ENCODE measurements at regions not wholly inside any gene's neighbourhood (a gene's known extent, or its start where the extent isn't known, plus 50 kb on each side); places are given as distances from the start of the nearest gene placed in this dataset.

- DNase-seq (ENCODE audit: low read depth), result no peak
- H3K9ac ChIP-seq (ENCODE audit: low read length), result no peak overlapping the region
- no peak for FAIRE-seq
- no peaks in the 10 kb centered on the region for H3K36me3 Mint-ChIP-seq (ENCODE audit: low read depth, unreplicated experiment)
- no peaks in the 10 kb centered on the region for H3K27me3 Mint-ChIP-seq (ENCODE audit: low read depth, unreplicated experiment)
- no peak overlapping the region for H3K4me2 ChIP-seq (ENCODE audit: low read length)
- TF ChIP-seq CTCF (IDR thresholded peaks at IDR 0.05; ENCODE audit: insufficient read depth, low read depth, low read length) (no peak), EZH2 (IDR thresholded peaks at IDR 0.05; ENCODE audit: insufficient read depth, low read length) (no peak)
- peaks cover 8% of the 10 kb centered on the region for H3K4me1 ChIP-seq (ENCODE audit: insufficient read depth, low read length)
- H3K79me2 ChIP-seq (ENCODE audit: insufficient read depth, low read length), result no peaks in the 10 kb centered on the region
- H3K4me3 Mint-ChIP-seq (ENCODE audit: unreplicated experiment), result no peak overlapping the region
- no peak overlapping the region for H3K27ac Mint-ChIP-seq (ENCODE audit: unreplicated experiment)
- H3K36me3 ChIP-seq (ENCODE audit: insufficient read depth, low read length), result no peaks in the 10 kb centered on the region
- H3K9me3 ChIP-seq (ENCODE audit: insufficient read depth, low read depth, low read length), result no peaks in the 10 kb centered on the region
- H4K20me1 ChIP-seq (ENCODE audit: insufficient read depth, low read length), result no peaks in the 10 kb centered on the region
- H2AFZ ChIP-seq (ENCODE audit: low read depth, low read length), result no peak overlapping the region
- no peak overlapping the region for H3K27ac ChIP-seq (ENCODE audit: low read depth, low read length)
- H3K27me3 ChIP-seq (ENCODE audit: insufficient read depth, low read length), result no peaks in the 10 kb centered on the region
- H3K9me3 Mint-ChIP-seq (ENCODE audit: unreplicated experiment), result no peaks in the 10 kb centered on the region
- no peak overlapping the region for H3K4me3 ChIP-seq (ENCODE audit: insufficient read depth, low read depth, low read length)
- peaks cover 2% of the 10 kb centered on the region for H3K4me1 Mint-ChIP-seq (ENCODE audit: low read depth, unreplicated experiment)
Measured at GRCh38 chr5:67451640-67452279, 255.2 kb upstream of the CD180 start.

- Histone ChIP-seq H3K36me3 (ENCODE audit: insufficient read depth, low read length) (no peaks in the 10 kb centered on the region), H3K27me3 (ENCODE audit: insufficient read depth, low read length) (no peaks in the 10 kb centered on the region), H3K4me2 (ENCODE audit: low read length) (no peak overlapping the region), H3K79me2 (ENCODE audit: insufficient read depth, low read length) (no peaks in the 10 kb centered on the region), H2AFZ (ENCODE audit: low read depth, low read length) (no peak overlapping the region), H3K9me3 (ENCODE audit: insufficient read depth, low read depth, low read length) (no peaks in the 10 kb centered on the region), H3K27ac (ENCODE audit: low read depth, low read length) (no peak overlapping the region), H3K4me3 (ENCODE audit: insufficient read depth, low read depth, low read length) (no peak overlapping the region), H3K4me1 (ENCODE audit: insufficient read depth, low read length) (no peaks in the 10 kb centered on the region), H4K20me1 (ENCODE audit: insufficient read depth, low read length) (no peaks in the 10 kb centered on the region), H3K9ac (ENCODE audit: low read length) (no peak overlapping the region)
- no peak for FAIRE-seq
- Mint-ChIP-seq H3K9me3 (ENCODE audit: unreplicated experiment) (no peaks in the 10 kb centered on the region), H3K27me3 (ENCODE audit: low read depth, unreplicated experiment) (no peaks in the 10 kb centered on the region), H3K4me3 (ENCODE audit: unreplicated experiment) (no peak overlapping the region), H3K36me3 (ENCODE audit: low read depth, unreplicated experiment) (no peaks in the 10 kb centered on the region), H3K4me1 (ENCODE audit: low read depth, unreplicated experiment) (no peaks in the 10 kb centered on the region), H3K27ac (ENCODE audit: unreplicated experiment) (no peak overlapping the region)
- TF ChIP-seq CTCF (IDR thresholded peaks at IDR 0.05; ENCODE audit: insufficient read depth, low read depth, low read length), result no peak
- no peak for TF ChIP-seq EZH2 (IDR thresholded peaks at IDR 0.05; ENCODE audit: insufficient read depth, low read length)
- DNase-seq (ENCODE audit: low read depth), result no peak
Measured at GRCh38 chr5:67447732-67448131, 251.1 kb upstream of the CD180 start.

Measured in astrocyte (in vitro differentiated cells and primary cell).